Stimulated activated CD4-positive, alpha-beta T cell treated with anti-CD3 and anti-CD28 coated beads, Interleukin-15, amount 100 ng/mL, for 48 hours (primary cell): ENCODE measurements at regions not wholly inside any gene's neighbourhood (a gene's known extent, or its start where the extent isn't known, plus 50 kb on each side); places are given as distances from the start of the nearest gene placed in this dataset.

Experiments used
- DNase-seq, 2 donors: peaks; one replicate each; pipeline ENCODE4 v3.0.0-alpha.2; 2020; ENCODE audit warnings: low read depth in 2 of 2

DNA sequence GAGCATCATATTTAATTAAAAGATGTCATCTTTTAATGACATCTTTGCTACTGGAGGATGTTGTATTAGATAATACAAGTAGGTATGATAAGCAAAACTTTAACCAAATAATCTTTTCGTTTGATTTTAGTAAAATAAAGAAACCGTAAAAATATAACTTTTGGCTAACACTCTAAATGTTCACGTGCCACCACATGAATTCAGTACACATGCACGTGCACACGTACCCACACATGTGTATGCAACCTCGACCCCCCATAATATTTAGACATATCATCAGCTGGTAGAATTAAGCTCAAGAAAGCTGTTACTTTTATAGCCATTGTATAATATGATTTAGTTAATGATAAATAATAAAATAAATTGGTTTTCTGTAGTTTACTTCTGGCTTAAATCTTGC, 566.6 kb upstream of the FBXO33 start:
- no peak for DNase-seq

DNA sequence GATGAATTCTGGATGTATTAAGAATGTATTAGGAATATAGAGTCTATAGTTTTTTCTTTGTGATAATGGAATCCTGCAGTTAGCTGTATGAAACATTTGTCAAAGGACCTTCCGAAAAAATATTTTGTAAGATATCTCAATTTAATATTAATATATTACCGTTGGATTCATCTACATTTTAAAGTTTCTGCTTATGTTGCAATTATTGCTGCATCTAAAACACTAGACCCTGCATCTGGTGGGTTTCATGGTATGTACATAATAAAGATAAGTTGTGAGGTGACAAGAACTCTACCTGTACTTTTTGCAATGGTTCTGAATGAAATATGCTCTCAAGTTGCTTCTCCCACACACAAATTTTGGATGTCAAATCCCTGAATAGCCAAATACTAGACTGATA, 565.9 kb upstream of the FBXO33 start:
- DNase-seq: no peak

DNA sequence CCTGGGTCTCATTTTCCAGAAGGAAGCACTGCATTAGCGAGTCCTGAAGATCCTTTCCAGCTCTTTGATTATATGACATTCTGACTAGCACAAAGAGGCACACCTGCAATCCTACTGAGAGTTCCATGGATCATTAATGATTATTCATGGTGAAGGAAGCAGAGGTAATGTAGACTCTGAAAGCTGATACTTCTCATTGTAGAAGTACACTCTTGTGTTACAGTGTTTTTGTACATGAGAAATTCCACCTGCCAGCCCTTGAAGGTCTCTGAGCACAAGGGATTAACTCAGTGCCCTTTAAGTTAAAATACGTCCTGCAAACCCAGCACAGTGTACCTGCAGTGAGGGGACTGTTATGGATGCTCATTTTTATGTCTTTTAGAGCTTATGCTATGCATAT, 558.8 kb upstream of the FBXO33 start:
- DNase-seq: no peak

- no peak for DNase-seq
Observed at GRCh38 chr14:39988939-39989338, 556.7 kb upstream of the FBXO33 start.

DNA sequence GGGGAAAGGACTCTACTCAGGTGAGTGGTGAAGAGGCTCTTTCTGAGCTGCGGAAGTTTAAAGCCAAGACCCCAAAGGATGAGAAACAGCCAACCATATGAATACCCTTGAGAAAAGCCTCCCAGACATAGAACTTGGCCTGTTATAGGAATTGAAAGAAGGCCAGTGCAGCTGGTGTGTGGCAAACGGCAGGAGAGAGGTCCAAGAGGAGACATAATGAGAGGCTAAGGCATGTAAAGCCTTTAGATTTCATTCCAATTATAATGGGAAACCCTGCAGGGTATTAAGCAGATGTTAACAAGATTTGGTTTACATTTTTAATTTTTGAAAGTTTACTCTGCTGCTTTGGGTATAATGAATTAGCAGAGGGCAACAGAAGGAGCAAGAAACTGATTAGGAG, 552.1 kb upstream of the FBXO33 start:
- no peak for DNase-seq

GRCh38 chr14:39977198-39977597, 545.0 kb upstream of the FBXO33 start:
- no peak for DNase-seq

DNA sequence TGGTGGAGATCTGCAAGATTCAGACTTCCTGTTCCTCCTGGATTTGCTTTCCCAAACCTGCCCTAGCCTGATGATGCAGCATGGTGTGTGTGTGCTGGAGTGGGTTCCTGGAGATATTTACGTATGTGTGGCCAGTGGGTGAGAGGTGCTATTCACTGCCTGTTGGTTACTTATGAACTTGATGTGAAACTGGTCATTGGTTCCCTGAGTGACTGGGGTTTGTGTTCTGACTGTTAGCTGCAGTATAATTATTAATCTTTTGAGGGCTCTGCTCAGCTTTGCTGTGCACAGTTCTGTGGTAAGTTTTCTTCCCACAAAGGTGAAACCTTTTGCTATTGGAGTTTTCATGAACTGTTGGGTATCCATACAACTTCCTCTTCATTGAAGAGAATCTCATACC, 541.8 kb upstream of the FBXO33 start:
- DNase-seq: no peak

DNA sequence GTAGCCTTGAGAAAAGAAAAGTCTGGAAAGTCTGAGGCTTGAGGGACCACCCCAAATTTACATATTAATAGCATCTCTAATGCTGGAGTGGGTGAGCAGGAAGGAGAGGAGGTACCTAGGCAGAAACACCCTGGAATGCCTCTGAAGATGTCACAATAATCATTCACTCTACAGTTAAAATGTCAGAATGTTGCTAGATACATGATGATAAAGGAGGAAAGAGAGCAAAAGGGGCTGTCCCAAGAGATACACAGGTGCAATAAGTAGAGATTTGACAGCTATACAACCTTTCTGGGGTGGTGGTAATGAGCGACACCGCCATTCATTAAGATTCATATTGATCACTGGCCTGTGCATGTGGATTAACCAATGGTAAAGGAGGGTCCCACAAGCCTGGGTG, 540.5 kb upstream of the FBXO33 start:
- DNase-seq: no peak

DNA sequence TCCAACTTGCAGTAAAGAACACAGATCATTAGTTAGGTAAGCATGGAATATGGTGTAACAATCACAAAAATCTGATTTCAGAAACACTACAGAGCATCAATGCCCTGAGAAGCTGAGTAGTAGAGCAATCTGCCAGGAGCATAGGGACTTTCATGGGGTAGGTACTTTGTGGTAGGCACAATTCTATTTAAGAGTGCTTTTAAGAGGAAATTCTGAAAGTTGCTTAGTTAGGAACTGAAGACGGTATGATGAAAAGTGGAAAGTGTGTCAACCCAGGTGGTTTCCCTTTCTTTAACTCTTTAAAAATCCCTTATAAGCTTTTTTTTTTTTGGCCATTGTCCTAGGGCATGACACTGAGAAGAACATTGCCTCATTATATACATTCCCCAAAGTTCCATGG, 535.7 kb upstream of the FBXO33 start:
- DNase-seq: no peak

DNA sequence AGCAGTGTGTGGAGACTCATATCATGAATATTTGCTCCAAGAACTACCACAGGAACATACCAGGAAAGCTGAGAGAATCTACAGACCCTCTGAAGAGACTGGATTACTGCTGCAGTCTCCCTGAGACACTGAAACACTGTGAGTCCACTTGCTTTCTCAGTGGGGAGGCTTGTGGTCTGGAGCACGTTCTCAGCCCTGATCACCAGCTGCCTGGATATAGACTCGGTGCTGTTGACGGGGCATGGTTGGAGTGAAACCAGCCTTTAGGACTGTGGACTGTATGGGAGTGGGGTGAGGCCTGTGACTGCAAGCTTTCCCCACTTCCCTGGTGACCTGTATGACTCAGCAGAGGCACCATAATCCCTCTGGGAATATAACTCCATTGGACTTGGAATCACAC, 525.8 kb upstream of the FBXO33 start:
- no peak for DNase-seq

DNA sequence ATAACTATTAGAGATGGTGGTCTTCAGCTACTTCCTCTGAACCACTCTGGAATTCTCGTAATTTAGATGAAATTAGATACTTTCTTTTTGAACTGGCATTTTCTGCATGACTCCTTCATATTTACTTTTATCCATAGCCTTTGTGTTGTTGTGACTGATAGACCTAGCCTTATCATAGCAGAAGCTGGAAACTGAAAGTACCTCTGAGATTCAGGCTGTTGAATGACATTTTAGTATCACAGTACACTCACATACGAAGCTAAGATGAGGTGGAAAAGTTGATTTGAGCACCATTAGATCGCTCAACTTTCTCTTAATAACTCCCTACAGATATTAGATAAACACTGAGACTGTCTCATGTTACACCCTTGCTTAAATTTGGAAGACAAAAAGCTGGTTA, 525.1 kb upstream of the FBXO33 start:
- DNase-seq: no peak

- DNase-seq: no peak
Observed at GRCh38 chr14:39956372-39956771, 524.1 kb upstream of the FBXO33 start.

DNA sequence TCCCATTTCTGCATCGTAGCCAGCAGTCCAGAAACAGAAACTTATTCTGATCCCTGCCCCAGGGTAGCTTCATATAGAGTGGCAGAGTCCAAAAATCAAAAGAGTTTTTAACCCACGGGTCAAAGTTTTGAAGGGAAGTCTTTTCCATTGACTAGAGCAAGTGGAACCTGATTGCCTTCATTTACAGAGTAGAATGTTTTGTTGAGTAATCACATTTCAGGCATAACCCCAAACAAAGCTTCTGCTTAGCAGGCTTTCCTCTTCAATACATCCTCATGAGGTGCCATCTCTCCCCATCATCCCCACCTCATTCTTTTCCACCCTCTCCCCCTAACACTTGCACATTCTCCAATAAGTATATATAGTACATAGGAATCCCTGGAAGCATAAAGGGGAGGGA, 516.0 kb upstream of the FBXO33 start:
- DNase-seq: no peak

- DNase-seq: no peak
Observed at GRCh38 chr14:39946807-39947206, 514.6 kb upstream of the FBXO33 start.

DNA sequence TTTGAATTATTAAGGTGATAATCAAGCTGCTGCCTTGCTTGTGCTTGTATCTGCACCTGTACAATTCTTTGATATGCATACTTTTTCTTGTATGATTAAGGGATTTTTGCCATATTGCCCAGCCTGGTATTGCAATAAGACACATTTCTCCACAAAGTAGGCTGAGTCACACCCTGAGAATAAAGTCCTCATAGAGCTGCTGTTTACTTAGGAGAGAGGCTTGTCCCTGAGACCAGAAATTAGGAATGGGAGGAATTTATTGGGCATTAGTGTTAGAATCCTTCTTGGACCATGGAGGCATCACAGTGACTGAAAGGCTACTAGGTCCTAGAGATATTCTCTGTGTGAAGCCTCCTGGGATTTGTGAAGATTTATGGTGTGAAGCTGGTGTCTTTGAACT, 506.8 kb upstream of the FBXO33 start:
- DNase-seq: no peak

GRCh38 chr14:39912192-39913100, 480.2 kb upstream of the FBXO33 start:
- DNase-seq: no peak

DNA sequence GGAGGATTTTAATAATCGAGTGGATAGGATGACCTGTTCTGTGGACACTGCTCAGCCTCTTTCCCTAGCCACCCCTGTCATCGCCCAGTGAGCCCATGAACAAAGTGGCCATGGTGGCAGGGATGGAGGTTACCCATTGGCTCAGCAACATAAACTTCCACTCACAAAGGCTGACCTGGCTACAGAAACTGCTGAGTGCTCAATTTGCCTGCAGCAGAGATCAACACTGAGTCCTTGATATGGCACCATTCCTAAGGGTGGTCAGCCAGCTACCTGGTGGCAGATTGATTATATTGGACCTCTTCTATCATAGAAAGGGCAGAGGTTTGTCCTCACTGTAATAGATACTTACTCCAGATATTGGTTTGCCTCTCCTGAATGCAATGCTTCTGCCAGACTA, 465.4 kb upstream of the FBXO33 start:
- no peak for DNase-seq

GRCh38 chr14:39890026-39890425, 457.8 kb upstream of the FBXO33 start:
- no peak for DNase-seq

- no peak for DNase-seq
Observed at GRCh38 chr14:39884091-39884490, 451.9 kb upstream of the FBXO33 start.

- DNase-seq: no peak
Observed at GRCh38 chr14:39880965-39881364, 448.7 kb upstream of the FBXO33 start.

DNA sequence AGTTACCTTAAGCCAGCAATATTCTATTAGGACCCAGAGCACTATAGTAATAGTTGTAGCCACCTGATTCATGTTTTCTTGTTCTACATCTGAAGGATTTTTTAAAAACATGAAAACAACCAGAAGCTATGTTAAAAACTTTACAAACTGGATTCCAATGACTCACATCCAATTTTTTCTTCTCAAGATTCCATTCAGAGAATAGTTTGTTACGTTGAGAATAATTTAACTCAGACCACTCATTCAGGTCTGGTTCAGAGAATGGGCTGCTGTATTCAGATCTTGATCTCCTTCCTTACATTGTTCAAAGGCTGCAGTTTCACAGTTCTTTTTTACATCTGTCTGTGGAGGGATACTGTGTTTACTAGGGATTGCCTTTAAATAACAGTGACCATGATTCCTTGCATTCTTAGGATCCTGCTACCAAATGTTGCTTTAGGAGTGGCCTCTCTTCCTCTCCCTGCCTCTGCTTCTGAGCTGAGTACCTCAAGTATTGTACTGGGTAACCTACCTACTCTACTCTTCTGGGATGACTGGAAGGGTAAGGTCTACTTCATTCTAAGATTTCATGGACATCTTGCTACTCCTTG, 448.0 kb upstream of the FBXO33 start:
- no peak for DNase-seq

- no peak for DNase-seq
Observed at GRCh38 chr14:39877577-39878190, 445.5 kb upstream of the FBXO33 start.

- no peak for DNase-seq
Observed at GRCh38 chr14:39876916-39877315, 444.7 kb upstream of the FBXO33 start.
